Type B pancreatic cell (in vitro differentiated cells): ENCODE measurements at regions not wholly inside any gene's neighbourhood (a gene's known extent, or its start where the extent isn't known, plus 50 kb on each side); places are given as distances from the start of the nearest gene placed in this dataset.

Experiments
- DNase-seq: peaks from one replicate; pipeline ENCODE4 v3.0.0; 2021; ENCODE audit warnings: mixed read lengths; ENCODE audit not compliant: unreplicated experiment; ENCODE audit errors: extremely low spot score
- H3K27ac Mint-ChIP-seq: 2 replicates; pipeline ENCODE4 v1.8.0; 2021; ENCODE audit warnings: mild to moderate bottlenecking, mixed read lengths
- H3K27me3 Mint-ChIP-seq: 2 replicates; pipeline ENCODE4 v1.8.0; 2021; ENCODE audit warnings: mixed read lengths
- H3K36me3 Mint-ChIP-seq: 2 replicates; pipeline ENCODE4 v1.8.0; 2021; ENCODE audit warnings: mixed read lengths
- H3K4me1 Mint-ChIP-seq: one replicate; pipeline ENCODE4 v1.8.0; 2021; ENCODE audit warnings: mixed read lengths; ENCODE audit not compliant: unreplicated experiment
- H3K4me3 Mint-ChIP-seq: 2 replicates; pipeline ENCODE4 v1.8.0; 2021; ENCODE audit warnings: mild to moderate bottlenecking, mixed read lengths
- H3K9me3 Mint-ChIP-seq: 2 replicates; pipeline ENCODE4 v1.8.0; 2021; ENCODE audit warnings: mixed read lengths
- TF ChIP-seq, protein P1 (sequence below): fragments of 200-600 bp; sonication (generic); conservative IDR thresholded peaks from 2 replicates; pipeline ENCODE4 v1.5.0; 2021; ENCODE audit warnings: antibody characterized with exemption, mild to moderate bottlenecking

DNA sequence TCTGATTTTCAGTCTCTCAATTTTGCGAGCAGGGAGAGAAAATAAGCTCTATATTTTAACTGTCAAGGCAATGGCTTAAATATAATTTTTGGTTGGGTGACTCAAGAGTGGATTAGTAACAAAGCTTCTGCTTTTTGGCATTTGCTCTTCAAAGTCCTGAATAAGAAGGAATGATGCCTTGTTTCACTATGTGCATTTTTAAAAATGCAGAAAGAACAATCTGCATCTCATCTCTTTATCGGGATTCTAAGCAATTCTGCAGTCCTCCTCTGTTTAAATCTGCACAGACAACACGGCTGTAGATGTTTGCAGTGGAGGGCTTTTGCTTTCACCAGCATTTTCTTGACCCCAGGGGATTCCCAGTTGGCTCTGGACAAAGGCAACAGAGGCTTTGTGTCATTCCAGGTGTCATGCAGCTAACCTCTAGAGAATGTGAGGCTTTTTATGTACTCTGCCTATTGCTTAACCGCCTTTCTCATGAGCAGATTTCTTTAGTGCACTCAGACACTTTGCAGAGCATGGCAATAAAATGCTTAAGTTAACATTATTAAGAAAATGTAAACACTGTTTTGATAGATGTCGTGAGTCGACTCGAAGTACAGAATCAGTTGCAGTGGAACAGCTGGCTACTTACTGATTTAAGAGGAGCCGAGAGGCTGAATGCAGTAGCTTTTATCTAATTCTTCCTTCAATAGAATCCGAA, 783.2 kb upstream of the NEGR1 start:
- Mint-ChIP-seq H3K27me3 (no peaks in the 10 kb centered on the region), H3K4me3 (peak overlapping the region; percentile 11), H3K36me3 (peaks cover 4% of the 10 kb centered on the region), H3K27ac (peak overlapping the region; percentile 34), H3K4me1 (peaks cover 12% of the 10 kb centered on the region), H3K9me3 (peaks cover 11% of the 10 kb centered on the region)
- TF ChIP-seq, protein P1, sequence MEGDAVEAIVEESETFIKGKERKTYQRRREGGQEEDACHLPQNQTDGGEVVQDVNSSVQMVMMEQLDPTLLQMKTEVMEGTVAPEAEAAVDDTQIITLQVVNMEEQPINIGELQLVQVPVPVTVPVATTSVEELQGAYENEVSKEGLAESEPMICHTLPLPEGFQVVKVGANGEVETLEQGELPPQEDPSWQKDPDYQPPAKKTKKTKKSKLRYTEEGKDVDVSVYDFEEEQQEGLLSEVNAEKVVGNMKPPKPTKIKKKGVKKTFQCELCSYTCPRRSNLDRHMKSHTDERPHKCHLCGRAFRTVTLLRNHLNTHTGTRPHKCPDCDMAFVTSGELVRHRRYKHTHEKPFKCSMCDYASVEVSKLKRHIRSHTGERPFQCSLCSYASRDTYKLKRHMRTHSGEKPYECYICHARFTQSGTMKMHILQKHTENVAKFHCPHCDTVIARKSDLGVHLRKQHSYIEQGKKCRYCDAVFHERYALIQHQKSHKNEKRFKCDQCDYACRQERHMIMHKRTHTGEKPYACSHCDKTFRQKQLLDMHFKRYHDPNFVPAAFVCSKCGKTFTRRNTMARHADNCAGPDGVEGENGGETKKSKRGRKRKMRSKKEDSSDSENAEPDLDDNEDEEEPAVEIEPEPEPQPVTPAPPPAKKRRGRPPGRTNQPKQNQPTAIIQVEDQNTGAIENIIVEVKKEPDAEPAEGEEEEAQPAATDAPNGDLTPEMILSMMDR, result no peak
- DNase-seq, result no peak

DNA sequence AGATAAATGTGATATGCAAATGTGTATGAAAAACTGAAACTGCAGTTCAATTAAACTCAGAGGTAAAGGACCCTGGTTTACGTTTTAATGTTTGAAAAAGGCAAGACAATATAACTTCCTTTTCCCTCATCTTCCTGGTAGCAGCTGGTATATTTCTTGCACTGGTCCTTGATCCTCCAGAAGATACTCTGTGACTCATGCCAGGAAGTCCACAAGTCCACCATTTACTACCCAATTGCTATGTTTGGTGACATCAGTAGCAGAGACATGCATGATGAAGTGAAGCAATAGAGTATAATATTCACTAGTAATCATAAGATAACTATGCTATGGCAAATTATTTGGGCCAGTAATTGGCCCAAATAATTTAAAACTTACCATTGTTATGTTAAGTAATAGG, 774.5 kb upstream of the NEGR1 start:
- Mint-ChIP-seq H3K27ac (no peak overlapping the region), H3K9me3 (peaks cover 6% of the 10 kb centered on the region), H3K27me3 (no peaks in the 10 kb centered on the region), H3K4me1 (no peaks in the 10 kb centered on the region), H3K4me3 (no peak overlapping the region), H3K36me3 (no peaks in the 10 kb centered on the region)
- DNase-seq, result no peak
- TF ChIP-seq, protein P1, result no peak

DNA sequence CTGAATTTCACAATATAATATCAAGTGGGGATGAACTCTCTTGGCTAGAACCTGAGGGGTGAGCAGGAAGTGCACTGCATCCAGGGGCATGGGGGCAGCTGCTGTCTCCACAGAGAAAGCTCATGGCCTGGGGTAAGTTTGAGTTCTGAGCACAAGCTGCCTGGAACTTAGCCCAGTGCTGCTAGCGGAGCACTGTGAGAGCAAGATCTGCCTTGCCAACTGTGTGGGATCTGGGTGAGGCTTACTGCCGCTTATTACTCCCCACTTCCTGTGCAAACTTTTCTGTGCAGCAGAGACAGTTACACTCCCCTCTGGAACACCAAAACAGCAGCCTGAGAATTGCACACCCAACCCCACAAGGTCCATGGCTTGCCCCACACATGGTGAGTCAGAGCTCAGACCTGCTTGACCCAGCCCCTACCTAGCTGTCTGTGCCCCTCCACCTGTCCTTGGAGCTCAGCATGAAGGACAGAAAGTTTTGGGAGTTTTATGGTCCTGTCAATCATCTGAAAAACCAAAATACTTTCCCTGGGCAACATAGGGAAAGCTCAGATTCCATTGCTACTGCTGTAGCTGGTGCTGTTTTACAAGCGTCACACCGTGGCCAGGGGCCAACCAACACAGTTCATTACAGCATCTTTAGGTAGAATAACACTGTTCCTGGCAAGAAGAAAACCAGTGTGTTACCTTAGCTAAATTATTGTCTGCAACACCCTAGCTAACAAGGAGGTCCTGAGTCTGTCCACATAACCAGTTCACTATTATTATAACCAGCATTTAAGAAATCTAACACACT, 762.1 kb upstream of the NEGR1 start:
- no peak overlapping the region for H3K4me3 Mint-ChIP-seq
- TF ChIP-seq, protein P1, result no peak
- no peaks in the 10 kb centered on the region for H3K36me3 Mint-ChIP-seq
- H3K9me3 Mint-ChIP-seq, result no peaks in the 10 kb centered on the region
- no peaks in the 10 kb centered on the region for H3K27me3 Mint-ChIP-seq
- H3K4me1 Mint-ChIP-seq, result peaks cover 3% of the 10 kb centered on the region
- no peak for DNase-seq
- H3K27ac Mint-ChIP-seq, result no peak overlapping the region

DNA sequence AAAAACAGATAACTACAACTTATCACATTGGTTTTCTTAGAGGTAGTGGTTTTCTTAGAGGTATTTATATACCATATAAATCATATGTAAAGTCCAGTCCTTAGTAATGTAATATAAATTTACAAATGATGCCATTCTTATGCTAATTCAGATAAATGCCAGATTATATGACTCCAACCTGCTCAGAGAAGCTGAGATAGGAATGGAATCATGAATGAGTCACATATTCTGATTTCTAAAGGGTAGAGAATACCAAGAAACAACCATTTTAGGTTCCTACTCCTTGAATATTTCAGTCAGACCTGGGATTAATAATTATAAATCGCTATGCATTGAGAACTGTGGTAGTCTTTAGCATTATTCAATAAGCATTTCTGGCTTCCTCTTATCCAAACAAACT, 760.1 kb upstream of the NEGR1 start:
- H3K36me3 Mint-ChIP-seq, result no peaks in the 10 kb centered on the region
- no peaks in the 10 kb centered on the region for H3K9me3 Mint-ChIP-seq
- no peak overlapping the region for H3K4me3 Mint-ChIP-seq
- H3K27me3 Mint-ChIP-seq, result no peaks in the 10 kb centered on the region
- H3K27ac Mint-ChIP-seq, result no peak overlapping the region
- DNase-seq, result no peak
- TF ChIP-seq, protein P1, result no peak
- H3K4me1 Mint-ChIP-seq, result peaks cover 3% of the 10 kb centered on the region

DNA sequence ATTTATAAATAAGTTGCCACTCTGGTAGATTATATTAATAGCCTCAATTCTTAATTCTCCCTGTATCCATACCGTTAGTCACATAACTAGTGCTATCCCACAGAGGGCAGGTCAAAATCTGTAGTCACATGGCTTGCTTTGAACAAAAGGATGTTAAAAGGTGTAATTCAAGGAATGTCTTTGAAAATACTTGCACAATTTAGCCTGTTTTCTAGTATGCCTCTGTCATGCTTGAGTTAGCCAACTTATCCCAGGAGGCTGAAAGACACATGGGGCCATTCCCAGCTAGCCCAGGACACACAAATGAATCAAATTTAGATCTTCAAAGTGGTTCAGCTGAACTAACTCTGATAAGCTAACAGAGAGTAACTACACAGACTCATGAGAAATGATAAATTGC, 758.5 kb upstream of the NEGR1 start:
- Mint-ChIP-seq H3K9me3 (no peaks in the 10 kb centered on the region), H3K4me1 (peaks cover 3% of the 10 kb centered on the region), H3K4me3 (no peak overlapping the region), H3K36me3 (no peaks in the 10 kb centered on the region), H3K27ac (no peak overlapping the region), H3K27me3 (no peaks in the 10 kb centered on the region)
- TF ChIP-seq, protein P1, result no peak
- no peak for DNase-seq
